ENCODE measurements at regions not wholly inside any gene's neighbourhood (a gene's known extent, or its start where the extent isn't known, plus 50 kb on each side); places are given as distances from the start of the nearest gene placed in this dataset.

GRCh38 chr13:84962141-84962750, 837.0 kb downstream of the SLITRK6 start:
- TF ChIP-seq CTCF (IDR thresholded peaks at IDR 0.05) (no peak), POLR2A (IDR thresholded peaks at IDR 0.05) (no peak)
